ENCODE measurements at regions not wholly inside any gene's neighbourhood (a gene's known extent, or its start where the extent isn't known, plus 50 kb on each side); places are given as distances from the start of the nearest gene placed in this dataset.

DNA sequence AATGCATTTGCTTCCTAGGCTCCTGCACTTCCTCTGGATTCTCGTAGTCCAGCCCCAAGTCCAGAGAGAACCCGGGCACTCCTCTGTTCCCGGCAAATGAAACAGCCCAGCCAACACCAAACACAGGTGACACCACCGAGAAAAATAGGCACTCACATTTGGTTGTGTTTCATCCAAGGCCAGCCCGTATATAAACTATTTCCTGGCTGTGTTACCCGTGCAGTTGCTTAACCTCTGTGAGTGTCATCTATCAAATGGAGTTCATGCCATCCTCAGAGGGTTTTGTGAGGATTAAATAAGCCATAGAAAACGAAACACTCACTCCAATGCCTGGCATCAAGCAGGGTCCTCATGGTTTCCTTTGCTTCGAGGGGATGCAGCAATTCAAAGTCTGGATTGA is 115.2 kb downstream of the BOD1 start:
- TF ChIP-seq, protein P1, sequence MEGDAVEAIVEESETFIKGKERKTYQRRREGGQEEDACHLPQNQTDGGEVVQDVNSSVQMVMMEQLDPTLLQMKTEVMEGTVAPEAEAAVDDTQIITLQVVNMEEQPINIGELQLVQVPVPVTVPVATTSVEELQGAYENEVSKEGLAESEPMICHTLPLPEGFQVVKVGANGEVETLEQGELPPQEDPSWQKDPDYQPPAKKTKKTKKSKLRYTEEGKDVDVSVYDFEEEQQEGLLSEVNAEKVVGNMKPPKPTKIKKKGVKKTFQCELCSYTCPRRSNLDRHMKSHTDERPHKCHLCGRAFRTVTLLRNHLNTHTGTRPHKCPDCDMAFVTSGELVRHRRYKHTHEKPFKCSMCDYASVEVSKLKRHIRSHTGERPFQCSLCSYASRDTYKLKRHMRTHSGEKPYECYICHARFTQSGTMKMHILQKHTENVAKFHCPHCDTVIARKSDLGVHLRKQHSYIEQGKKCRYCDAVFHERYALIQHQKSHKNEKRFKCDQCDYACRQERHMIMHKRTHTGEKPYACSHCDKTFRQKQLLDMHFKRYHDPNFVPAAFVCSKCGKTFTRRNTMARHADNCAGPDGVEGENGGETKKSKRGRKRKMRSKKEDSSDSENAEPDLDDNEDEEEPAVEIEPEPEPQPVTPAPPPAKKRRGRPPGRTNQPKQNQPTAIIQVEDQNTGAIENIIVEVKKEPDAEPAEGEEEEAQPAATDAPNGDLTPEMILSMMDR (IDR thresholded peaks at IDR 0.05; ENCODE audit: low read depth, low read length), result no peak
- Histone ChIP-seq H3K27me3 (ENCODE audit: insufficient read depth, low read depth, severe bottlenecking) (peaks cover 90% of the 10 kb centered on the region), H3K27ac (no peak overlapping the region), H3K36me3 (no peaks in the 10 kb centered on the region), H3K4me3 (ENCODE audit: low read depth, low read length) (no peak overlapping the region), H3K9me3 (ENCODE audit: severe bottlenecking) (peaks cover 6% of the 10 kb centered on the region)
- DNase-seq, result no peak

DNA sequence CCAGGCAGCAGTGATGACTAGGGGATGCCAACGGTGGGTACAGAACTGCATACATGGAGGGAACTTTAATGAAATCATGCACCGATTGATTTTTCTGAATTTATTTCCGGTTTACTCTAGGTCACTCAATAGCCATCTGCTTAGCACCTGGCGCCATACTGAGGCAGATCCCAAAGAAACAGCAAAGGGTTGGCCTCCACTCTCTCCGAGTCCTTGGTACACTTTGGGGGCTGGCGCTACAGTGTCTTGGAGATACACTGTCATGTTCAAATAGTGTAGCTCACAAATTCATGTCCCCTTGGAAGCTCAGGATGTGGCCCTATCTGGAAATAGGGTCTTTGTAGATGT is 116.3 kb downstream of the BOD1 start:
- TF ChIP-seq, protein P1 (IDR thresholded peaks at IDR 0.05; ENCODE audit: low read depth, low read length), result no peak
- H3K4me3 ChIP-seq (ENCODE audit: low read depth, low read length), result no peak overlapping the region
- DNase-seq, result no peak
- H3K36me3 ChIP-seq, result no peaks in the 10 kb centered on the region
- peaks cover 93% of the 10 kb centered on the region for H3K27me3 ChIP-seq (ENCODE audit: insufficient read depth, low read depth, severe bottlenecking)
- H3K27ac ChIP-seq, result no peak overlapping the region
- no peaks in the 10 kb centered on the region for H3K9me3 ChIP-seq (ENCODE audit: severe bottlenecking)

DNA sequence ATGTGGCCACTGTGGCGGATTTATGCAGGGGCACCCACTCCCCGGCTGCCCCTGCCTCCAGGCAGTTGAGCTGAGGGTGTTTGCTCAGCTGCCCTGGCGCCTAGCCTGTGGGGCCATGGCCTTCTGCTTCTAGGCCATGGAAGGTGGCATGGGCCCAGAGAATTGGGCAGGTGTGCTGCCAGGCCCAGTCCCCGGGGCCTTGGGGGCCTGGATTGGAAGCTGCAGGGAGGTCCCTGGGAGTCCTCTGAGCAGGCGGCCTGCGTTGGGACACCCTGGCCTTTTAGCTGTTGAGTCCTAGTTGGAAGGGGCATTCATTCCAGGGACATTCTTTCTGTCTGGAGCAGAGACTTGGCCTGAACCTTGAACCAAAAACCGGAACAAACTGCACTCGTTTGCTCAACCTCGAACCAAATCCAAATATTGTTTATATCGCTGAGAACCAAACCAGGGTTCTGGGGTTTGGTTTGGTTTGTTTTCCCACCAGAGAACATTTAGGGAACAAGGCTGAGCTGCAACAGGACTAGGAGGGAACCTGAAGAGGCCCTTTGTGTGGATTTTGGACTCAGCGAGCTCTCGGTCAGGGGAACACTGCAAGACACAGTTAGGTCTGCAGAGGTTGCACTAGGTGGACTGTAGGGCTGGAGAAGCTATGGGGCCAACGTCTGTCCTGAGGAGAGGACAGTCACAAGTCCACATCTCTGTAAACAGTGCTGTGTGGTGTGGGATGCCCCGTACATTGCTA is 116.8 kb downstream of the BOD1 start:
- Histone ChIP-seq H3K4me3 (ENCODE audit: low read depth, low read length) (no peak overlapping the region), H3K27ac (no peak overlapping the region), H3K27me3 (ENCODE audit: insufficient read depth, low read depth, severe bottlenecking) (peaks cover 98% of the 10 kb centered on the region), H3K36me3 (no peaks in the 10 kb centered on the region), H3K9me3 (ENCODE audit: severe bottlenecking) (no peaks in the 10 kb centered on the region)
- DNase-seq, result no peak
- TF ChIP-seq, protein P1 (IDR thresholded peaks at IDR 0.05; ENCODE audit: low read depth, low read length), result no peak

DNA sequence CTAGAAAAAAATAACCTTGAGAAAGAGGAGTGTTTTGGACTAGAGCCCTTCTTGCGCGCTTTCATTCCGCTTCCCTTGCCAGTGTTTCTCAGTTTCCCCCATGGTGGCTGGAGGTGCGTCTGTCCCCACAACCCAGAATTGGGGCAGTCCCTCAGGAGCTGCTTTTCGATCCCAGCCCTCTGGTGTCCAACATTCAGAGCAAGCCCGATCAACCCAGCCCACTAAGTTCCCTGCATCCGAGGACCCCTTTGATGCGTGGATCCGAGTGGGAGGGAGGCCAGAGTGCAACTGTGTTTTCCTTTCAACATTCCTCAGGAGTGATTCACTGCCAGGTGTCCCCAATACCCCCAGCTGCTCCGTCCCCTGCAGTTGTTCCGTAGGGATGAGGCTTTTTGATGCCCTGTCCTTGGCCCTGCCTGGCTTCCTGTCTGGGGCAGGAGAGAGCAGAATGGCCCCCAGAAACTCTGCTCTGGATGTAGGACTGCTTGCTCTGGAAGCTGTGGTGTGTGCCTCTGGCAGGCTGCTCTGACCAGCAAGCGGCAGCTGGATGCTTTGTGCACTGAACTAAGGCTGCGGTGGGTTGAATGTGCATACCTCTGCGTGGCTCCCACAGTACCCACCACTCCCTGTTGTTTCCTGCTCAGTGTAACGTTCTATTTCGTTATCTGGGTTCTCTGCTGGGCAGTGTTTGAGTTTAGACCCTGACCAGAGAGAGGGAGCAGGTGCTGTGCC is 117.5 kb downstream of the BOD1 start:
- Histone ChIP-seq H3K36me3 (no peaks in the 10 kb centered on the region), H3K27me3 (ENCODE audit: insufficient read depth, low read depth, severe bottlenecking) (peaks cover 95% of the 10 kb centered on the region), H3K4me3 (ENCODE audit: low read depth, low read length) (no peak overlapping the region), H3K27ac (no peak overlapping the region), H3K9me3 (ENCODE audit: severe bottlenecking) (no peaks in the 10 kb centered on the region)
- DNase-seq, result no peak
- TF ChIP-seq, protein P1 (IDR thresholded peaks at IDR 0.05; ENCODE audit: low read depth, low read length), result no peak

DNA sequence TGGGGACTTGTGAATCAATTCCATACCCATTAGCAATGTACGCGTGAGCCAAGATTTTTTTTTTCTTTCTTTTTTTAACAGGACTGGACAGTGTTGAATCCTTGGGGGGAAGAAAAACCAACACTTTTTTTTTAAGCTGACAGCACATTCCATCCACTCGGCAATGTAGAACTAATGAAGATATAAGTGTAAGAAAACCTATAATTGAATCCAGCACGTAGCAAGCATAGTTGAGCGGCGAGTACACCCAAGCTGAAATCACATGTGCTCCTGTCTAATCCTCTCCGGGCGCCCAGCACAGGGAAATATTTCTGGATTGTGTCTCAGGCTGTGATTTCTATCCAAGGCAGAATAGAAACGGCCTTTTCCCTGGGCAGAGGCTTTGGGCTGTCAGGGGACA is 118.2 kb downstream of the BOD1 start:
- H3K9me3 ChIP-seq (ENCODE audit: severe bottlenecking), result no peaks in the 10 kb centered on the region
- H3K4me3 ChIP-seq (ENCODE audit: low read depth, low read length), result no peak overlapping the region
- DNase-seq, result no peak
- no peak overlapping the region for H3K27ac ChIP-seq
- no peaks in the 10 kb centered on the region for H3K36me3 ChIP-seq
- H3K27me3 ChIP-seq (ENCODE audit: insufficient read depth, low read depth, severe bottlenecking), result peaks cover 95% of the 10 kb centered on the region
- TF ChIP-seq, protein P1 (IDR thresholded peaks at IDR 0.05; ENCODE audit: low read depth, low read length), result no peak

All from WERI-Rb-1 (cell line).